LNCAP (cell line): ENCODE measurements at regions not wholly inside any gene's neighbourhood (a gene's known extent, or its start where the extent isn't known, plus 50 kb on each side); places are given as distances from the start of the nearest gene placed in this dataset.

Experiments used
- TF ChIP-seq, protein P1 (sequence below): fragments of 450-650 bp; IDR thresholded peaks from 2 replicates; pipeline ENCODE4 v1.5.1; 2017; ENCODE audit warnings: mild to moderate bottlenecking

- TF ChIP-seq, protein P1, sequence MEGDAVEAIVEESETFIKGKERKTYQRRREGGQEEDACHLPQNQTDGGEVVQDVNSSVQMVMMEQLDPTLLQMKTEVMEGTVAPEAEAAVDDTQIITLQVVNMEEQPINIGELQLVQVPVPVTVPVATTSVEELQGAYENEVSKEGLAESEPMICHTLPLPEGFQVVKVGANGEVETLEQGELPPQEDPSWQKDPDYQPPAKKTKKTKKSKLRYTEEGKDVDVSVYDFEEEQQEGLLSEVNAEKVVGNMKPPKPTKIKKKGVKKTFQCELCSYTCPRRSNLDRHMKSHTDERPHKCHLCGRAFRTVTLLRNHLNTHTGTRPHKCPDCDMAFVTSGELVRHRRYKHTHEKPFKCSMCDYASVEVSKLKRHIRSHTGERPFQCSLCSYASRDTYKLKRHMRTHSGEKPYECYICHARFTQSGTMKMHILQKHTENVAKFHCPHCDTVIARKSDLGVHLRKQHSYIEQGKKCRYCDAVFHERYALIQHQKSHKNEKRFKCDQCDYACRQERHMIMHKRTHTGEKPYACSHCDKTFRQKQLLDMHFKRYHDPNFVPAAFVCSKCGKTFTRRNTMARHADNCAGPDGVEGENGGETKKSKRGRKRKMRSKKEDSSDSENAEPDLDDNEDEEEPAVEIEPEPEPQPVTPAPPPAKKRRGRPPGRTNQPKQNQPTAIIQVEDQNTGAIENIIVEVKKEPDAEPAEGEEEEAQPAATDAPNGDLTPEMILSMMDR, result no peak
Measured at GRCh38 chr6:147759536-147759935, 251.0 kb downstream of the SAMD5 start.

GRCh38 chr6:147765541-147765940 is 257.1 kb downstream of the SAMD5 start:
- TF ChIP-seq, protein P1, result no peak

DNA sequence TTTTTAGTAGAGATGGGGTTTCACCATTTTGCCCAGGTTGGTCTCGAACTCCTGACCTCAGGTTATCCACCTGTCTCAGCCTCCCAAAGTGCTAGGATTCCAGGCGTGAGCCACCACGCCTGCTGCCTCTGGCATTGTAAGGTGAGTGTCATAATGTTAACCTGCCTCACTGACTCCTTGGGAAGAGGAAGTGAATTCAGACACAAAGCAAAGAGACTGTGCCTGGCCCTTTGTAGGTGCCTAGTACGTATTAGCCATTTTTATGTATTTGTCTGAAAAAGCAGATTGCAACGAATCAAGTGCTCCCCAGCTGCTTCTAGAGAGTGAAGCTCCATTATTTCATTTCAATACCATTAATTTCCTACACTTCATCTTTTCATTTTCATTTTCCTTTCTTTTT is 260.5 kb downstream of the SAMD5 start:
- TF ChIP-seq, protein P1, result no peak

- TF ChIP-seq, protein P1, result no peak
Measured at GRCh38 chr6:147769496-147770087, 261.1 kb downstream of the SAMD5 start.

DNA sequence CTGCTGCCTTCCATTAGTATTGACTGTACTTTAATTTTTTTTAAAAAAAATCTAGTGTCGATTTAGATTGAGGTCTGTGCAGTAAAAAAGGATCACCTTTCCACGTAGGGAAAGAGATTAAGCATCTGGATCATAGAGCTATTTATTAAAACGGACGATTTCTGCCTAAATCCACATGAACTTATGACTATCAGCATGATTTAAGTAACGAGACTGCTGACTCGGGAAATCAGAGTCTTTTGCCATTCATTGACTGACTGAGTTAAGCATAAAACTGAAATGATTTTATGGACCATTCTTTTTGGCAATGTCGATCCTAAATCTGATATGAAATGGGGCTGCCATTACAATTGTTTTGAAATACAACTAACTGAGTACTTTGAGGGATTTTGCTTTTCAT is 261.7 kb downstream of the SAMD5 start:
- TF ChIP-seq, protein P1, result no peak

DNA sequence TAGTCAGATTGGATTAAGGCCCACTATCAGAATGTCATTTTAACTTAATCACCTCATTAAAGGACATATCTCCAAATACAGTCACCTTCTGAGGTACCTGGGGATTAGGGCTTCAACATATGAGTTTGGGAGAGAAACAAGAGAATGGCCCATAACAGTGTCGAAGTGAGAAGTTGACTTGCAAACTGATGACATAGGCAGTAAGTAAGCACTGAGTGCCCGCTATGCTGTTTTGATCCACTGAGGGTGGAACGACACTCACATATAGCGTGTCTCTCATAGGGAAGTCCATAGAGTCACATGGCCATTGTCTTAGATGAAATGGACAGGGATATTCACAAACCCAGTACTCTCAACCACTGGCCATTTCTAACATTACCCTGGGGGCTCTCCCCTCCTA is 264.2 kb downstream of the SAMD5 start:
- TF ChIP-seq, protein P1, result no peak

- TF ChIP-seq, protein P1, result no peak
Measured at GRCh38 chr6:147774856-147775255, 266.4 kb downstream of the SAMD5 start.
